ENCODE measurements at regions not wholly inside any gene's neighbourhood (a gene's known extent, or its start where the extent isn't known, plus 50 kb on each side); places are given as distances from the start of the nearest gene placed in this dataset.

- TF ChIP-seq FOS (IDR thresholded peaks at IDR 0.05; ENCODE audit: borderline replicate concordance, insufficient read depth, low read length) = no peak
- no peak for TF ChIP-seq POLR2A (IDR thresholded peaks at IDR 0.05; ENCODE audit: low read depth, low read length)
- no peak for TF ChIP-seq MYC (IDR thresholded peaks at IDR 0.05; ENCODE audit: low read depth, low read length)
- TF ChIP-seq GATA2 (IDR thresholded peaks at IDR 0.05; ENCODE audit: insufficient read depth, insufficient read length, low read depth, low read length) = no peak
- TF ChIP-seq CTCF (IDR thresholded peaks at IDR 0.05; ENCODE audit: extremely low read depth in 1 of 2, insufficient read depth in 1 of 2, low read depth in 1 of 2, low read length in 2 of 2) = no peak
- no peak for TF ChIP-seq JUN (IDR thresholded peaks at IDR 0.05; ENCODE audit: borderline replicate concordance, insufficient read depth, insufficient read length, low read depth)
- TF ChIP-seq MAX (IDR thresholded peaks at IDR 0.05; ENCODE audit: insufficient read depth, insufficient read length) = no peak
- TF ChIP-seq EZH2 (IDR thresholded peaks at IDR 0.05; ENCODE audit: borderline replicate concordance, low read depth, low read length, severe bottlenecking) = no peak
- TF ChIP-seq POLR2AphosphoS5 (IDR thresholded peaks at IDR 0.05; ENCODE audit: insufficient read depth, low read depth, low read length) = no peak
- H3K4me3 ChIP-seq (replicated peaks in 1 of 3; ENCODE audit: insufficient read depth in 1 of 3, low read depth in 1 of 3, low read length in 3 of 3) = no peak overlapping the region
- CTCF ChIA-PET = no interaction called here
- dilution Hi-C loops (cut with MboI; ENCODE audit: extremely low pct_ligation_motif_present, low sequenced_read_pairs) = no loop called here
- no TSS peak for BruUV-seq (replicated peaks)
- no peaks in the 10 kb centered on the region for H3K4me1 ChIP-seq (ENCODE audit: control insufficient read depth, extremely low read depth, insufficient read depth, low read length)
- H3K36me3 ChIP-seq (ENCODE audit: control insufficient read depth in 2 of 2, extremely low read depth in 1 of 2, insufficient read depth in 2 of 2, low read length in 2 of 2) = no peaks in the 10 kb centered on the region
- FAIRE-seq (no peak), DNase-seq (ENCODE audit: low read depth, low spot score) (no peak)
- POLR2A ChIA-PET = no interaction called here
- H3K27me3 ChIP-seq (ENCODE audit: control insufficient read depth in 2 of 2, insufficient read depth in 2 of 2, low read length in 2 of 2) = no peaks in the 10 kb centered on the region
- no peaks in the 10 kb centered on the region for H3K79me2 ChIP-seq (ENCODE audit: control insufficient read depth, insufficient read depth, low read length)
- intact Hi-C loops (cut with micrococcal nuclease) = no loop called here
- no peak overlapping the region for H2AFZ ChIP-seq (ENCODE audit: low read depth, low read length)
- no peak overlapping the region for H3K9ac ChIP-seq (replicated peaks; ENCODE audit: extremely low read depth, insufficient read depth, low read length)
- peaks cover 4% of the 10 kb centered on the region for H3K9me3 ChIP-seq (replicated peaks; ENCODE audit: control insufficient read depth, insufficient read depth, low read length)
- no peak overlapping the region for H3K4me2 ChIP-seq (ENCODE audit: insufficient read depth, low read length)
- no peaks in the 10 kb centered on the region for H4K20me1 ChIP-seq (replicated peaks; ENCODE audit: control insufficient read depth, extremely low read depth, insufficient read depth, low read length)
- H3K9me1 ChIP-seq (replicated peaks; ENCODE audit: control insufficient read depth, extremely low read depth, insufficient read depth, low read length) = no peaks in the 10 kb centered on the region
- no peak overlapping the region for H3K27ac ChIP-seq (ENCODE audit: insufficient read depth, low read depth, low read length)
These were observed 1613.8 kb upstream of the IGFBP7 start for GRCh38 chr4:58723954-58724353.

All from endothelial cell of umbilical vein (primary cell).